ENCODE measurements at regions not wholly inside any gene's neighbourhood (a gene's known extent, or its start where the extent isn't known, plus 50 kb on each side); places are given as distances from the start of the nearest gene placed in this dataset.

DNA sequence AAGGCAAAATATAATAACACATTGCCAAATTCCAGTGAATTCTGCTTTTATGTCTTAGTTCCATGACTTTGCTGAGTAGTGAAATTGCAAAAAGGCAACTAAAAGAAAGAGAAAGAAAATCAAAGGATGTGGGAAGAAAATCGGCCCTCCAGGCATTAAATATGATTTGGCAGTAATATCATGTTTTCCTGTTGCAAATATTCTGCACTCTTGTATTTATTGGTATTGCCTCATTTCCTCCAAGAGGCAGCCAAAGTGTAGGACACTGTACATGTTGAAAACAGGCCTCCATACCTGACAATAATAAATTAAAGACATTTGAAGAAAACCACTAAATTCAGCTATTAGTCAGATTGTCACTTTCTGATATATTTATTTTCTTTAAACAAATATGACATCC, 460.0 kb upstream of the NOX3 start:
- Histone ChIP-seq H3K4me2 (ENCODE audit: low read length) (no peak overlapping the region), H3K4me3 (ENCODE audit: low read depth, low read length) (no peak overlapping the region), H2AFZ (no peak overlapping the region), H3K4me1 (no peaks in the 10 kb centered on the region), H3K9ac (no peak overlapping the region), H3K79me2 (no peaks in the 10 kb centered on the region), H3K9me3 (ENCODE audit: control insufficient read depth, low read length) (no peaks in the 10 kb centered on the region), H3K27me3 (ENCODE audit: control insufficient read depth, insufficient read depth, low read length) (no peaks in the 10 kb centered on the region), H3K36me3 (ENCODE audit: control insufficient read depth, insufficient read depth, low read length) (no peaks in the 10 kb centered on the region), H3K27ac (no peak overlapping the region)
- no peak for TF ChIP-seq CTCF (IDR thresholded peaks at IDR 0.05)

GRCh38 chr6:155913816-155914215, 458.2 kb upstream of the NOX3 start:
- no peak for TF ChIP-seq CTCF (IDR thresholded peaks at IDR 0.05)
- Histone ChIP-seq H3K9ac (no peak overlapping the region), H3K27me3 (ENCODE audit: control insufficient read depth, insufficient read depth, low read length) (no peaks in the 10 kb centered on the region), H3K4me1 (no peaks in the 10 kb centered on the region), H3K27ac (no peak overlapping the region), H3K4me2 (ENCODE audit: low read length) (no peak overlapping the region), H3K4me3 (ENCODE audit: low read depth, low read length) (no peak overlapping the region), H3K79me2 (no peaks in the 10 kb centered on the region), H3K36me3 (ENCODE audit: control insufficient read depth, insufficient read depth, low read length) (no peaks in the 10 kb centered on the region), H3K9me3 (ENCODE audit: control insufficient read depth, low read length) (no peaks in the 10 kb centered on the region), H2AFZ (no peak overlapping the region)

- Histone ChIP-seq H3K4me3 (ENCODE audit: low read depth, low read length) (no peak overlapping the region), H3K4me1 (no peaks in the 10 kb centered on the region), H3K27ac (no peak overlapping the region), H3K4me2 (ENCODE audit: low read length) (no peak overlapping the region), H3K27me3 (ENCODE audit: control insufficient read depth, insufficient read depth, low read length) (no peaks in the 10 kb centered on the region), H3K9me3 (ENCODE audit: control insufficient read depth, low read length) (no peaks in the 10 kb centered on the region), H3K36me3 (ENCODE audit: control insufficient read depth, insufficient read depth, low read length) (no peaks in the 10 kb centered on the region), H2AFZ (no peak overlapping the region), H3K9ac (no peak overlapping the region), H3K79me2 (no peaks in the 10 kb centered on the region)
- TF ChIP-seq CTCF (IDR thresholded peaks at IDR 0.05): no peak
Measured at GRCh38 chr6:155909710-155910109, 454.1 kb upstream of the NOX3 start.

- H3K27me3 ChIP-seq (ENCODE audit: control insufficient read depth, insufficient read depth, low read length): no peaks in the 10 kb centered on the region
- no peak overlapping the region for H3K9ac ChIP-seq
- no peaks in the 10 kb centered on the region for H3K36me3 ChIP-seq (ENCODE audit: control insufficient read depth, insufficient read depth, low read length)
- no peak overlapping the region for H2AFZ ChIP-seq
- H3K9me3 ChIP-seq (ENCODE audit: control insufficient read depth, low read length): no peaks in the 10 kb centered on the region
- H3K79me2 ChIP-seq: no peaks in the 10 kb centered on the region
- H3K4me2 ChIP-seq (ENCODE audit: low read length): no peak overlapping the region
- no peak overlapping the region for H3K4me3 ChIP-seq (ENCODE audit: low read depth, low read length)
- TF ChIP-seq CTCF (IDR thresholded peaks at IDR 0.05): no peak
- H3K4me1 ChIP-seq: no peaks in the 10 kb centered on the region
- H3K27ac ChIP-seq: no peak overlapping the region
Measured at GRCh38 chr6:155895641-155896040, 440.0 kb upstream of the NOX3 start.

DNA sequence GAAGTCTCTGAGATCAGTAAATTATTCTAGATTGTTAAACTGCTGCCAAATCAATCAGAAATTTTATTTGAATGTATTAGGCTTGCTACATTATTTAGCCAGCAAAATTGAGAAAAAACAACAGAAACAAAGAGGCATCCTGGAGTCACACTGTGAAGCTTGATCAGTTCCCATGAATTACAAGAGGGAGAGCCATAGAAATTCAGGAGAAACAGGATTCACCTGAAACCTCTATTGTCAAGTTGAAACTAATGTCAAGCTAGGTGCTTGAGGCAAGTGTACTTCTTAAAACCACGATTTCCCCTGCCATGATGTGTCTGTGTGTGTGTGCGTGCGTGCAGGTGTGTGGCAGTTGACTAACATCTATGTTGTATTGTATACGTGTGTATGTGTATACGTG, 439.1 kb upstream of the NOX3 start:
- no peaks in the 10 kb centered on the region for H3K4me1 ChIP-seq
- no peak for TF ChIP-seq CTCF (IDR thresholded peaks at IDR 0.05)
- H3K36me3 ChIP-seq (ENCODE audit: control insufficient read depth, insufficient read depth, low read length): no peaks in the 10 kb centered on the region
- H3K27ac ChIP-seq: no peak overlapping the region
- H3K4me3 ChIP-seq (ENCODE audit: low read depth, low read length): no peak overlapping the region
- H3K79me2 ChIP-seq: no peaks in the 10 kb centered on the region
- H2AFZ ChIP-seq: no peak overlapping the region
- H3K9ac ChIP-seq: no peak overlapping the region
- H3K4me2 ChIP-seq (ENCODE audit: low read length): no peak overlapping the region
- H3K9me3 ChIP-seq (ENCODE audit: control insufficient read depth, low read length): no peaks in the 10 kb centered on the region
- H3K27me3 ChIP-seq (ENCODE audit: control insufficient read depth, insufficient read depth, low read length): no peaks in the 10 kb centered on the region
